RWPE2 (cell line): ENCODE measurements at regions not wholly inside any gene's neighbourhood (a gene's known extent, or its start where the extent isn't known, plus 50 kb on each side); places are given as distances from the start of the nearest gene placed in this dataset.

Experiments used
- ATAC-seq: fragments of 200-7000 bp; cut with Tn5 transposase; 3 replicates; pipeline ENCODE4 v1.9.1; 2021; ENCODE audit warnings: low read depth
- DNase-seq: peaks from one replicate; pipeline ENCODE4 v3.0.0-alpha.2; 2020; ENCODE audit warnings: low spot score
- H3K27ac ChIP-seq: fragments of 450-650 bp; 2 replicates; pipeline ENCODE4 v1.5.1; 2017; ENCODE audit warnings: mild to moderate bottlenecking; ENCODE audit not compliant: poor library complexity, severe bottlenecking
- H3K27me3 ChIP-seq: fragments of 250-450 bp; sonication (Bioruptor Pico); 2 replicates; pipeline ENCODE4 v1.5.1; 2021; ENCODE audit warnings: mild to moderate bottlenecking, moderate library complexity; ENCODE audit not compliant: insufficient read depth, poor library complexity, severe bottlenecking
- H3K36me3 ChIP-seq: fragments of 250-450 bp; sonication (Bioruptor Pico); 2 replicates; pipeline ENCODE4 v1.5.1; 2020; ENCODE audit warnings: low read depth, mild to moderate bottlenecking, moderate library complexity
- H3K4me1 ChIP-seq: fragments of 250-450 bp; sonication (Bioruptor Pico); 2 replicates; pipeline ENCODE4 v1.5.1; 2021; ENCODE audit warnings: mild to moderate bottlenecking, moderate library complexity; ENCODE audit not compliant: insufficient read depth, poor library complexity, severe bottlenecking
- H3K4me3 ChIP-seq: fragments of 250-450 bp; sonication (Bioruptor Pico); 2 replicates; pipeline ENCODE4 v1.5.1; 2021; ENCODE audit warnings: mild to moderate bottlenecking, moderate library complexity; ENCODE audit not compliant: severe bottlenecking
- H3K9me3 ChIP-seq: fragments of 250-450 bp; sonication (Bioruptor Pico); 2 replicates; pipeline ENCODE4 v1.5.1; 2021; ENCODE audit warnings: mild to moderate bottlenecking, moderate library complexity; ENCODE audit not compliant: severe bottlenecking
- TF ChIP-seq, protein P1 (sequence below): fragments of 450-650 bp; IDR thresholded peaks from one replicate; pipeline ENCODE4 v1.5.1; 2017; ENCODE audit warnings: mild to moderate bottlenecking, moderate library complexity; ENCODE audit not compliant: poor library complexity, severe bottlenecking

GRCh38 chr9:95816716-95817115 is 58.8 kb upstream of the ERCC6L2 start:
- no peak for DNase-seq
- H3K4me1 ChIP-seq = peaks cover 20% of the 10 kb centered on the region
- H3K36me3 ChIP-seq = no peaks in the 10 kb centered on the region
- peak overlapping the region; percentile 40 for H3K27ac ChIP-seq
- no peak overlapping the region for H3K4me3 ChIP-seq
- TF ChIP-seq, protein P1, sequence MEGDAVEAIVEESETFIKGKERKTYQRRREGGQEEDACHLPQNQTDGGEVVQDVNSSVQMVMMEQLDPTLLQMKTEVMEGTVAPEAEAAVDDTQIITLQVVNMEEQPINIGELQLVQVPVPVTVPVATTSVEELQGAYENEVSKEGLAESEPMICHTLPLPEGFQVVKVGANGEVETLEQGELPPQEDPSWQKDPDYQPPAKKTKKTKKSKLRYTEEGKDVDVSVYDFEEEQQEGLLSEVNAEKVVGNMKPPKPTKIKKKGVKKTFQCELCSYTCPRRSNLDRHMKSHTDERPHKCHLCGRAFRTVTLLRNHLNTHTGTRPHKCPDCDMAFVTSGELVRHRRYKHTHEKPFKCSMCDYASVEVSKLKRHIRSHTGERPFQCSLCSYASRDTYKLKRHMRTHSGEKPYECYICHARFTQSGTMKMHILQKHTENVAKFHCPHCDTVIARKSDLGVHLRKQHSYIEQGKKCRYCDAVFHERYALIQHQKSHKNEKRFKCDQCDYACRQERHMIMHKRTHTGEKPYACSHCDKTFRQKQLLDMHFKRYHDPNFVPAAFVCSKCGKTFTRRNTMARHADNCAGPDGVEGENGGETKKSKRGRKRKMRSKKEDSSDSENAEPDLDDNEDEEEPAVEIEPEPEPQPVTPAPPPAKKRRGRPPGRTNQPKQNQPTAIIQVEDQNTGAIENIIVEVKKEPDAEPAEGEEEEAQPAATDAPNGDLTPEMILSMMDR = no peak
- ATAC-seq = peak; percentile 82
- H3K9me3 ChIP-seq = no peaks in the 10 kb centered on the region
- no peaks in the 10 kb centered on the region for H3K27me3 ChIP-seq

DNA sequence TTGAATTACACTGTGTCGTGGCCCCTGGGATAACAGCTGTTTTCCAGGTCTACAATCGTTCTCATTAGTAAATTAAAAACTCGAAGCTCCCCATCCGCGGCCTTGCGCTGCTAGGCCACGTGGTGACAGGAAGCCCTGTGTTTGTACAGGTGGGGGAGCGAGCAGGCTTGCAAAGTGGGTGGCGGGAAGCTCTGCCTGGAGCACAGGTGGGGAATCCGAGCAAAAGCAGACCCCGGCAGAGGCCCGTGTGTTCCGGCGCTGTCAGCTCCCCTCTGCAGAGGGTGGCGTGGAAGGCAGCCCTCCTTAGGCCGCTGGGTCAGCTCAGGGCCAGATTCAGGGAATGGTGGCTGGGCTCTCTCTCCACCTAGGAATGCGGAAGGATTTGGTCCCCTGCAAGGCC is 59.5 kb upstream of the ERCC6L2 start:
- peak overlapping the region; percentile 40 for H3K27ac ChIP-seq

DNA sequence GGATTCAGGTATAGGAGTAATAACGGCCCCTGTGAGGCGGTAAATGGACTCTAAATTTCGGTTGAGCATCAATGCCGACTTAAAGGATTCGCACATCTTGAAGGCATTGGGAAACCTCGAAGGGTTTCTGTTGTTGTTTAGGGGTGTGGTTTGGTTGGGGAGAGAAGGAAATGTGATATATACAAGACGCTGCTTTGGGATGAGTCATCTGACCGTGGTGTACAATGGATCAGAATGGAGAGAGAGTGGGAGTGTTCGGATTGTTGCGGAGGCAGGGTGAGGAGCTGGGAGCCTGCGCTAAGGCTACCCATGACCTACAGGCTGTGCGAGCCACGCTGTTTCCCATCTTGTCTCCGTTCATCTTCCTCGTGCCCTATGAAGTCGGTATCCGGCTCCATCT is 60.4 kb upstream of the ERCC6L2 start:
- DNase-seq (no peak), ATAC-seq (peak; percentile 71)
- no peak overlapping the region for H3K27ac ChIP-seq
- H3K27me3 ChIP-seq = no peaks in the 10 kb centered on the region
- TF ChIP-seq, protein P1 = no peak
- H3K36me3 ChIP-seq = no peaks in the 10 kb centered on the region
- H3K4me3 ChIP-seq = no peak overlapping the region
- peaks cover 20% of the 10 kb centered on the region for H3K4me1 ChIP-seq
- no peaks in the 10 kb centered on the region for H3K9me3 ChIP-seq

More for the DNA sequence above, 59.5 kb upstream of the ERCC6L2 start:
- no peaks in the 10 kb centered on the region for H3K27me3 ChIP-seq
- no peak for DNase-seq
- ATAC-seq = no peak
- H3K4me3 ChIP-seq = no peak overlapping the region
- no peaks in the 10 kb centered on the region for H3K9me3 ChIP-seq
- TF ChIP-seq, protein P1 = no peak
- H3K4me1 ChIP-seq = peaks cover 20% of the 10 kb centered on the region
- H3K36me3 ChIP-seq = no peaks in the 10 kb centered on the region

DNA sequence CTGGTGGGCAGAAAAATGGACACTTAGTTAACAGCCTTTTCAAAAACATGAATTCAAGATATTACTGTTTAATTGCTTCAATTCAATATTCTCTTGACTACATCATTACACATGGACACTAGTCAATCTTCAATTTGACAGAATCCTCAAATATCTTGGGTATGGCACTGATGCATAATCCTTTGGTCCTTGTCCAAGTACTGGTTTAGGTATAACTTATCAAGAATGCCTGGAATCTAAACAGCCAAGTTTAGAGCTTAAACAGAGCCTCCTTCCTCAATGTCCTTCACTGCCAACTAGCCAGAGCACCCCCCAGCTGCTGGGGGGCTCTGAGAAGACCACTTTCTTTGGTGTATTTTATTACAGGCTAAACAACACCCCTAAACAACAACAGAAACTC is 61.6 kb upstream of the ERCC6L2 start:
- peaks cover 20% of the 10 kb centered on the region for H3K4me1 ChIP-seq
- H3K27ac ChIP-seq = no peak overlapping the region
- TF ChIP-seq, protein P1 = no peak
- no peaks in the 10 kb centered on the region for H3K36me3 ChIP-seq
- H3K27me3 ChIP-seq = no peaks in the 10 kb centered on the region
- H3K9me3 ChIP-seq = no peaks in the 10 kb centered on the region
- ATAC-seq (no peak), DNase-seq (no peak)
- H3K4me3 ChIP-seq = no peak overlapping the region

DNA sequence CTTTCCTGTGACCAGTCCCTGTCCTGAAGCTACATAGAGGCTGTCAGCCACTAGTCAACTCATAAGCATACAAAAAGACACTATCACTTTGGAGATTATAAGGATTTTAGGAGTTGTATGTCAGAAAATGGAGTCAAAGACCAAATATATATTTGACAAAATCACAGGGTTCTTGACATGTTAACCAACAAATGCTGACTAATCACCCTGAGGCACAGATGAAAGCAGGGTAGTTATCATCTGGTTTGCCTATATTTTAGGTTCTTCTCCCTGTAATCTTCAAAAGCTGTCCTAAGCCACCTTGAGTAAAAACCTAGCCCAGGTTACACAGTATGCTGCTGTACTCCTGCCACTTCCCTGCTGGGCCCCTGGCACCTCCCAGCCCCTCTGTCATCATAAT is 64.7 kb upstream of the ERCC6L2 start:
- H3K27ac ChIP-seq = no peak overlapping the region
- no peak for ATAC-seq
- TF ChIP-seq, protein P1 = no peak
- H3K27me3 ChIP-seq = no peaks in the 10 kb centered on the region
- H3K9me3 ChIP-seq = no peaks in the 10 kb centered on the region
- no peak for DNase-seq
- peaks cover 9% of the 10 kb centered on the region for H3K4me1 ChIP-seq
- no peak overlapping the region for H3K4me3 ChIP-seq
- no peaks in the 10 kb centered on the region for H3K36me3 ChIP-seq
